HFF-Myc (cell line): ENCODE measurements at regions not wholly inside any gene's neighbourhood (a gene's known extent, or its start where the extent isn't known, plus 50 kb on each side); places are given as distances from the start of the nearest gene placed in this dataset.
"Not testable (repeated sequence)": the region's sequence is repeated elsewhere in the genome, so short reads cannot be mapped to it uniquely, and the experiment has no call there.

Experiments used
- DNase-seq: peaks from one replicate; pipeline ENCODE4 v3.0.0-alpha.2; 2011; ENCODE audit warnings: low read depth; ENCODE audit errors: extremely low read depth
- H3K4me3 ChIP-seq: replicated peaks from 2 replicates; pipeline ENCODE4 v1.5.1; 2011; ENCODE audit warnings: low read depth, mild to moderate bottlenecking, control low read depth, low read length
- TF ChIP-seq, protein P1 (sequence below): IDR thresholded peaks from 2 replicates; pipeline ENCODE4 v1.5.1; 2012; ENCODE audit warnings: mild to moderate bottlenecking, low read depth, low read length, control low read depth; ENCODE audit errors: missing control alignments

DNA sequence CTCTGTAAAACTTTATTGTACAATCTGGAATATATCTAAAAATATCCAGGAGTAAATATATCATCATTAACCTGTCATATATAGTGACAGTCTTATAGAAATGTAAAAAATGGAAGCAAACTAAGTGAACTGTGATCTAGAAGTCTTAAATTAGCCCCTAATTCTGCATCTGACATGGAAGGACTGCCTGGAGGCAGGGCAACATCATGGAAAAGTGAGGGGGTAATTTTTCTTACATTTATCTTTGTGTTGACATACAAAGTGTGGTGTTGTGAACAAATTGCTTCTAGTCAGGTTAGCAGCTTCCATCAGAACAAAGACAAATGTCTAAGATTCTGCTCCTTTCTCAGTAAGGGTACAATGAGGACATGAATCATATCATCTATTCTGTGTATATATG lies 186.3 kb downstream of the C4orf33 start:
- H3K4me3 ChIP-seq: no peak overlapping the region
- no peak for DNase-seq
- TF ChIP-seq, protein P1, sequence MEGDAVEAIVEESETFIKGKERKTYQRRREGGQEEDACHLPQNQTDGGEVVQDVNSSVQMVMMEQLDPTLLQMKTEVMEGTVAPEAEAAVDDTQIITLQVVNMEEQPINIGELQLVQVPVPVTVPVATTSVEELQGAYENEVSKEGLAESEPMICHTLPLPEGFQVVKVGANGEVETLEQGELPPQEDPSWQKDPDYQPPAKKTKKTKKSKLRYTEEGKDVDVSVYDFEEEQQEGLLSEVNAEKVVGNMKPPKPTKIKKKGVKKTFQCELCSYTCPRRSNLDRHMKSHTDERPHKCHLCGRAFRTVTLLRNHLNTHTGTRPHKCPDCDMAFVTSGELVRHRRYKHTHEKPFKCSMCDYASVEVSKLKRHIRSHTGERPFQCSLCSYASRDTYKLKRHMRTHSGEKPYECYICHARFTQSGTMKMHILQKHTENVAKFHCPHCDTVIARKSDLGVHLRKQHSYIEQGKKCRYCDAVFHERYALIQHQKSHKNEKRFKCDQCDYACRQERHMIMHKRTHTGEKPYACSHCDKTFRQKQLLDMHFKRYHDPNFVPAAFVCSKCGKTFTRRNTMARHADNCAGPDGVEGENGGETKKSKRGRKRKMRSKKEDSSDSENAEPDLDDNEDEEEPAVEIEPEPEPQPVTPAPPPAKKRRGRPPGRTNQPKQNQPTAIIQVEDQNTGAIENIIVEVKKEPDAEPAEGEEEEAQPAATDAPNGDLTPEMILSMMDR: no peak

DNA sequence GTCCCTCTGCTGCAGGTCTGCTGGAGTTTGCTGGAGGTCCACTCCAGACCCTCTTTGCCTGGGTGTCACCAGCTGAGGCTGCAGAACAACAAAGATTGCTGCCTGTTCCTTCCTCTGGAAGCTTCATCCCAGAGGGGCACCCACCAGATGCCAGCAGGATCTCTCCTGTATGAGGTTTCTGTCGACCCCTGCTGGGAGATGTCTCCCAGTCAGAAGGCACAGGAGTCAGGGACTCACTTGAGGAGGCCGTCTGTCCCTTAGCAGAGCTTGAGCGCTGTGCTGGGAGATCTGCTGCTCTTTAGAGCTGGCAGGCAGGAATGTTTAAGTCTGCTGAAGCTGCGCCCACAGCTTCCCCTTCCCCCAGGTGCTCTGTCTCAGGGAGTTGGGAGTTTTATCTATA lies 196.2 kb downstream of the C4orf33 start:
- not testable (repeated sequence) for DNase-seq, H3K4me3 ChIP-seq

DNA sequence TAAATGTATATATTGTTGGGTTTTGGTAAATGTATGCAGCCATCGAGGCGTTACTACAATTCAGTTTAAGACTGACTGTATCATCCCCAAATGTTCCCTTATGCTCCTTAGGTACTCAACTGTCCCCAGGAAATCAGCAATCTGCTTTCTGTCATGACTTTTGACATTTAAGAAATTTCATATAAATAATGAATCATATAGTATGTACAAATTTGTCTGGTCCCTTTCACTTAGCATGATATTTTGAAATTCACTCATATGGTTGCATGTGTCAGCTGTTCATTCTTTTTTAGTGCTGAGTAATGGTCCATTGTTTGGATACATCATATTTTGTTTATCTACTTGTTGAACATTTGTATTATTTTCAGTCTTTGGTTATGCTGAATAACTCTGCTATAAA lies 218.8 kb downstream of the C4orf33 start:
- no peak overlapping the region for H3K4me3 ChIP-seq
- TF ChIP-seq, protein P1: no peak
- no peak for DNase-seq

DNA sequence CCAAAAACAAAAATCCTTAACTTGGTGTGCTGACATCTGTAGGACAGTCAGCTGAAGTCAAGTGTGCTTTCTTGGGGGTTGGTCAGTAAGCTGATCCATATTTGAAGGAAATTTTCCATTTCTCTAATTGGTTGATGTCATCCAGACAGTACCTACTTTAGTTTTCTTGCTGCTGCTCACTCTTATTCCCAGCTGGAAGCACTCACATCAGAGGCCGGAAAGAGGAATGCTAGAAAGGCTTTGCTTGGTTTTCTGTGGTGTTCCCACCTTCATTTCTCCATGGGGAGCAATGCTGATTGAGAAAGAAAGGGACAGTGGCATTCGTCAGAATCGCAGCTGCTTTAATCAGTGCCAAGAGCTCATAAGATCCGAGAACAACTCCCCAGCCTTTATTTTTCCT lies 227.0 kb downstream of the C4orf33 start:
- no peak for DNase-seq

DNA sequence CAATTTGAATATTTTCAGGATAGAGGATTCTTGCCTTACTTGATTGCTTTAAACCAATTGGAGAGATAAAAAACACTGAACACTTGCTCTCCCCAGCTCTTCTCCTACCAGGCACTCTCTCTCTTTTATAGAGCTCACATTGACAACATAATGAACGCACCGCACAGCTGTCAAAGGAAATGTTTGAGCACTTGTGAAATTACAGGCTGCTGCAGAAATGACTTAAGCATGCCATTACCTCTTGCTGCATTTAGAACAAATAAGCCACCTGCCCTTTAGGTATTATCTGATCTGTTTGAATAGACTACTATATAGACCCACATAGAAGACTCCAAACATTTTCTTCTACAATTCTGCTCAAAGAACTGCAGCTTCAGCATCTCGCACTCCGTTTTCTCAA lies 227.7 kb downstream of the C4orf33 start:
- no peak for DNase-seq
- TF ChIP-seq, protein P1: no peak
- H3K4me3 ChIP-seq: no peak overlapping the region

More for the DNA sequence above, 227.0 kb downstream of the C4orf33 start:
- H3K4me3 ChIP-seq: no peak overlapping the region
- TF ChIP-seq, protein P1: no peak

DNA sequence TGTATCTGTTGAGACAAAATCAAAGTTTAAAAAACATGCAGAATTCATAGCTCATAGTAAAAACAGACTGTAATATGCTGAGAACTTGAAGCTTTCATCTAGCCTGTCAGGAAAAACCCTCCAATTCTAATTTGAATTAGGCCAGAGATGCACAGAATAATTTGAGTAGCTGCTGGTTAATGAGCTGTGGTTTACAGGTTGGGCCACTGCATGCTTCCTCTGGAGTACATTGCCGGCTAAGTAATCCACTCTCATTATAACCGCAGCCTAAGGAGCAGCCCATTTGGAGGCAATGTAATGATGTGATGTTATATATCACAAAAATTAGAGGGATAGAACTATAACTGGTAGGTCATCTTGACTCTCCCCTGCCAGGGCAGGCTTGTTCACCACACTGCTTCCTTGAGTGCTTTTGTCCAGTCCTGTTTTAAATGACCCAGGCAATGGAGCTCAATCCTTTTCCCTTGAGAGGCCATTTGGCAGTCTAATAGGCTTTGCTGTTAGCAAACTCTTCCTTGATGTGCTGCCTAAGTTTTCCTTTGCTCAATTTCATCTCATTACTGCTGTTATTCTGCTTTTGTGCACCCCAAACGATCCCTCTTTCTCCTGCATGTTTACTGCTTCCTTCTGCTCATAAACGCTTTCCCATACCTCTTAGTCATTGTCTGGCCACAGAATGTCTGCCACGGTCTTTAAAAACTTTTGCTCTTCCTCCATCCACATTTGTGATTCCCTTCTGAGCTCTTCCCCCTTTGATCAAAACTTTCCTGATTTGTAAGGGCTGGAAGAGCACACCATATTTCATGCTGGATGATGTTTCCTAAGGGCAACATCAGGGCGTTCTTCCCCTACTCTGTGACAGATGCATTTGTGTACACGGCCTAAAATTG lies 230.9 kb downstream of the C4orf33 start:
- H3K4me3 ChIP-seq: no peak overlapping the region
- DNase-seq: no peak
- TF ChIP-seq, protein P1: no peak

DNA sequence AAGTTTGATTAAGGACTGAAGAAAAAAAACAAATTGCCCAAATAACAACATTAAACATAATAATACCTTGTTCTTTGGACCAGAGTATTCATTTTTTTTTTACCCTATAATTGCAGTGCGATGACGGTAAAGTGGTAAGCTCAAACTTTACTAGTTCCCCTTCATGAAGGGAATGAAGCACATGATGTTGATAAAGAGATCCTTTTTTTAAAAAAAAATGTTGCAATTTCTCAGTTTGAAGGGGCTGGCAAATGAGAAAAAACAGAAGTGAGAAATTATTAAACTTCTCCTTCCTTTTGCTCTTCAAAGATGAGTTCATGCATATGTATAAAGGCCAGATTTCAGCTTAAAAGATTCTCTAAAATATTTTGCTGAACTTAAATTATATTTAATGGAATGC lies 231.7 kb downstream of the C4orf33 start:
- TF ChIP-seq, protein P1: no peak
- H3K4me3 ChIP-seq: no peak overlapping the region
- no peak for DNase-seq
